ENCODE measurements at regions not wholly inside any gene's neighbourhood (a gene's known extent, or its start where the extent isn't known, plus 50 kb on each side); places are given as distances from the start of the nearest gene placed in this dataset.

DNA sequence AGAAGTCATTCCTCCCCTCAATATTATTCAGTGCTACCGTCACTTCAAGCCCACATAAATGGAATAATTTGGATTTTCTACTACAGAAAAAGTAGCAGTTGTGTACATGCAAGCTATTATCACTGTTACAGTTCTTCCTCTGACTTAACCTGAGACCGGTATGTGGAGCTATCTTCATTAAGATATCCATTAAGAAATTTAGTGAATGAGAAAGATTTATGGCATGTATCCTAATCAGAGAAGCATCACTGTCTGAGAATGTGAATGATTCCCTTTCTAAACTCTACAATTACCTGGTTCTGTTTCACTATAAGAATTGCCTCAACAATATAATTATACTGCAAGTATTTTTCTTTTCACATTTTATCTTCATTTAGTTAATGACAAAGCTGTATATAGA is 278.7 kb downstream of the KLF5 start:
- DNase-seq (ENCODE audit: low spot score), result no peak
- no peak overlapping the region for H3K4me3 ChIP-seq
- TF ChIP-seq, protein P1, sequence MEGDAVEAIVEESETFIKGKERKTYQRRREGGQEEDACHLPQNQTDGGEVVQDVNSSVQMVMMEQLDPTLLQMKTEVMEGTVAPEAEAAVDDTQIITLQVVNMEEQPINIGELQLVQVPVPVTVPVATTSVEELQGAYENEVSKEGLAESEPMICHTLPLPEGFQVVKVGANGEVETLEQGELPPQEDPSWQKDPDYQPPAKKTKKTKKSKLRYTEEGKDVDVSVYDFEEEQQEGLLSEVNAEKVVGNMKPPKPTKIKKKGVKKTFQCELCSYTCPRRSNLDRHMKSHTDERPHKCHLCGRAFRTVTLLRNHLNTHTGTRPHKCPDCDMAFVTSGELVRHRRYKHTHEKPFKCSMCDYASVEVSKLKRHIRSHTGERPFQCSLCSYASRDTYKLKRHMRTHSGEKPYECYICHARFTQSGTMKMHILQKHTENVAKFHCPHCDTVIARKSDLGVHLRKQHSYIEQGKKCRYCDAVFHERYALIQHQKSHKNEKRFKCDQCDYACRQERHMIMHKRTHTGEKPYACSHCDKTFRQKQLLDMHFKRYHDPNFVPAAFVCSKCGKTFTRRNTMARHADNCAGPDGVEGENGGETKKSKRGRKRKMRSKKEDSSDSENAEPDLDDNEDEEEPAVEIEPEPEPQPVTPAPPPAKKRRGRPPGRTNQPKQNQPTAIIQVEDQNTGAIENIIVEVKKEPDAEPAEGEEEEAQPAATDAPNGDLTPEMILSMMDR (IDR thresholded peaks at IDR 0.05), result no peak

DNA sequence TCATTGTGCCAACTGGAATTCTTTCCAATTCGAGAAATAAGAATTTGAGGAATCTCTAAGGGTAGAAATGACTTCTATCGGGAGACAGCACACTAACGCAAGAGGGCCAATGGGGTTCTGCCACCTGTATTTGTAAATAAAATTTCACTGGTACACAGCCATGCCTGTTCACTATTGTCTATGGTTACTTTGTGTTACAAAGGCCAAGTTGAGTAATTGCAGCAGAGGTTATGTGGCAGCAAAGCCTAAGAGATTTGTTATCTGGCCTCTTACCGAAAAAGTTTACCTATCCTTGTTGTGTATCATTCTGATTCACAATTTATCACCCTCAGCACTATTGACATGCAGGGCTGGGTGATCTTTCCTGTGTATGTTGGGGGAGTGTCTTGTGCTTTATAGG is 278.0 kb downstream of the KLF5 start:
- H3K36me3 ChIP-seq, result no peaks in the 10 kb centered on the region
- ATAC-seq (ENCODE audit: insufficient number of reproducible peaks, low FRiP score, low read depth) (no peak), DNase-seq (ENCODE audit: low spot score) (no peak)
- no peak overlapping the region for H3K27ac ChIP-seq
- no peaks in the 10 kb centered on the region for H3K27me3 ChIP-seq (replicated peaks; ENCODE audit: insufficient read depth)
- no peak overlapping the region for H3K4me3 ChIP-seq
- H3K9me3 ChIP-seq, result no peaks in the 10 kb centered on the region
- H3K4me1 ChIP-seq (ENCODE audit: control insufficient read depth in 1 of 2, low read depth in 2 of 2), result peaks cover 0 to 12% of the 10 kb centered on the region in 2 donors
- TF ChIP-seq, protein P1 (IDR thresholded peaks at IDR 0.05), result no peak

More for the DNA sequence above, 278.7 kb downstream of the KLF5 start:
- no peaks in the 10 kb centered on the region for H3K9me3 ChIP-seq
- H3K27ac ChIP-seq, result no peak overlapping the region
- peaks cover 0 to 12% of the 10 kb centered on the region in 2 donors for H3K4me1 ChIP-seq (ENCODE audit: control insufficient read depth in 1 of 2, low read depth in 2 of 2)
- no peak for ATAC-seq (ENCODE audit: insufficient number of reproducible peaks, low FRiP score, low read depth)
- H3K36me3 ChIP-seq, result no peaks in the 10 kb centered on the region
- H3K27me3 ChIP-seq (replicated peaks; ENCODE audit: insufficient read depth), result no peaks in the 10 kb centered on the region

DNA sequence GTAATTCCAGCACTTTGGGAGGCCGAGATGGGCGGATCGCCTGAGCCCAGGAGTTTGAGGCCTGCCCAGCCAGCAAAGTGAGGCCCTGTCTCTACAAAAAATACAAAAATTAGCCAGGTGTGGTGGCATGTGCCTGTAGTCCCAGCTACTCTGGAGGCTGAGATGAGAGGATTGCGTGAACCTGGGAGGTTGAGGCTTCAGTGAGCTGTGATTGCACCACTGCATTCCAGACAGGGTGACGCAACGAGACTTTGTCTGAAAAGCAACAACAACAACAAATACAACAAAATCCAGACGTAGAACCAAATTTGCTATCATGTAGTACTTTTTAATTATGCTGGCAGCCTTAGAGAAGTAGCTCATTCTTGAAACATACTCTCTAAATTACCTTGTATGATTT is 277.1 kb downstream of the KLF5 start:
- H3K4me3 ChIP-seq, result no peak overlapping the region
- H3K27me3 ChIP-seq (replicated peaks; ENCODE audit: insufficient read depth), result no peaks in the 10 kb centered on the region
- DNase-seq (ENCODE audit: low spot score) (no peak), ATAC-seq (ENCODE audit: insufficient number of reproducible peaks, low FRiP score, low read depth) (no peak)
- H3K9me3 ChIP-seq, result no peaks in the 10 kb centered on the region
- H3K27ac ChIP-seq, result no peak overlapping the region
- no peaks in the 10 kb centered on the region for H3K36me3 ChIP-seq
- H3K4me1 ChIP-seq (ENCODE audit: control insufficient read depth in 1 of 2, low read depth in 2 of 2), result peaks cover 0 to 12% of the 10 kb centered on the region in 2 donors
- TF ChIP-seq, protein P1 (IDR thresholded peaks at IDR 0.05), result no peak

DNA sequence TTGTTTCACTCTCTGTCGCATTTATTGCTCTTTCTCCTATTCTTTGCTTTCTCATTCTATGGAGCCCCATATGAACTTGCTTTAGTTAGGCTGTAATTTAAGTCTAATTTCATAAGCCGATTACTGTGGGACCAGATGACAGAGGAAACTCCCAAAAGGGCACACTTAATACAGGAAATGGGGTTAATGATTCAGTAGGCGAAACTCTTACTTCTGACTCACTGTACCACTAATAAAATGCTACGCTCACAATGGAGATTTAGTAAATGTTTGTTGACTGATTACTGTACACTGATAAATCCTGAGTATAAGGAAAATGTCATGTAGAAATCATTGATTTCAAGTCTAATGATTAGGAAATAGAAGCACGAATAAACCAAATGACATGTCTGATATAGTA is 276.4 kb downstream of the KLF5 start:
- TF ChIP-seq, protein P1 (IDR thresholded peaks at IDR 0.05), result no peak
- Histone ChIP-seq H3K27me3 (replicated peaks; ENCODE audit: insufficient read depth) (no peaks in the 10 kb centered on the region), H3K27ac (no peak overlapping the region), H3K36me3 (no peaks in the 10 kb centered on the region), H3K4me1 (ENCODE audit: control insufficient read depth in 1 of 2, low read depth in 2 of 2) (peaks cover 0 to 12% of the 10 kb centered on the region in 2 donors), H3K4me3 (no peak overlapping the region), H3K9me3 (no peaks in the 10 kb centered on the region)
- DNase-seq (ENCODE audit: low spot score) (no peak), ATAC-seq (ENCODE audit: insufficient number of reproducible peaks, low FRiP score, low read depth) (no peak)

DNA sequence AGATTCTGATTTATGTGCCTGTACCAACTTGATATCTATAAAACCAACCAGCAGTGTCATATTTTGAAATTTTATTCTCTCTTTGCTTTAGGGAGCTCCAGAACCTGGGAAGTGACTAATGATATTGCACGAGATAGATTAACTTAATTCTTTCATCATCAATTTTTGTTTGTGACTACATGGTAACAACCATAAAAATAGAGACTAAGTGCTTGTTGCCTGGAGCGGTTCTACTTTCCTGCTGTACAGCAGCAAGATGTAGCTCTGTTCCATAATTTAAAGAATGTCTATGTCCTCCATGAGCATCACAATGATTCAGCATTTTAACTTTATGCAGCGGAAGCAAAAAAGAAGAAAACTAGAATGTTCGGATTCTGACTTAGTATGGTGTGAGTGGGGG is 275.6 kb downstream of the KLF5 start:
- Histone ChIP-seq H3K27me3 (replicated peaks; ENCODE audit: insufficient read depth) (no peaks in the 10 kb centered on the region), H3K4me1 (ENCODE audit: control insufficient read depth in 1 of 2, low read depth in 2 of 2) (peaks cover 0 to 12% of the 10 kb centered on the region in 2 donors), H3K36me3 (no peaks in the 10 kb centered on the region), H3K9me3 (no peaks in the 10 kb centered on the region), H3K4me3 (no peak overlapping the region), H3K27ac (no peak overlapping the region)
- TF ChIP-seq, protein P1 (IDR thresholded peaks at IDR 0.05), result no peak
- no peak for DNase-seq (ENCODE audit: low spot score)
- no peak for ATAC-seq (ENCODE audit: insufficient number of reproducible peaks, low FRiP score, low read depth)
